Neuronal stem cell (in vitro differentiated cells): ENCODE measurements at regions not wholly inside any gene's neighbourhood (a gene's known extent, or its start where the extent isn't known, plus 50 kb on each side); places are given as distances from the start of the nearest gene placed in this dataset.
A peak's percentile ranks its signal among the peaks of the same experiment; 100 is the strongest.

ENCODE experiments used
- DNase-seq: peaks from one replicate; pipeline ENCODE4 v3.0.0-alpha.2; 2013; ENCODE audit warnings: low spot score
- H2AFZ ChIP-seq: one replicate; pipeline ENCODE4 v1.6.1; 2013; ENCODE audit warnings: mild to moderate bottlenecking, low read length, inconsistent platforms
- H2AK5ac ChIP-seq: 2 replicates; pipeline ENCODE4 v1.6.1; 2013; ENCODE audit warnings: low read depth, mild to moderate bottlenecking, inconsistent platforms, low read length, moderate library complexity, mixed read lengths
- H2BK120ac ChIP-seq: 2 replicates; pipeline ENCODE4 v1.6.1; 2013; ENCODE audit warnings: low read depth, mild to moderate bottlenecking, inconsistent platforms, low read length, moderate library complexity, mixed read lengths
- H2BK12ac ChIP-seq: one replicate; pipeline ENCODE4 v1.6.1; 2013; ENCODE audit warnings: low read length, inconsistent platforms
- H2BK15ac ChIP-seq: 2 replicates; pipeline ENCODE4 v1.6.1; 2013; ENCODE audit warnings: mild to moderate bottlenecking, low read length, inconsistent platforms, mixed read lengths
- H2BK5ac ChIP-seq: one replicate; pipeline ENCODE4 v1.6.1; 2013; ENCODE audit warnings: inconsistent platforms, mild to moderate bottlenecking, low read length, moderate library complexity
- H3K14ac ChIP-seq: one replicate; pipeline ENCODE4 v1.6.1; 2013; ENCODE audit warnings: low read length, inconsistent platforms
- H3K18ac ChIP-seq: 2 replicates; pipeline ENCODE4 v1.6.1; 2013; ENCODE audit warnings: low read length, inconsistent platforms
- H3K23ac ChIP-seq: 2 replicates; pipeline ENCODE4 v1.6.1; 2013; ENCODE audit warnings: low read depth, mild to moderate bottlenecking, mixed read lengths, low read length, inconsistent platforms; ENCODE audit not compliant: poor library complexity
- H3K27ac ChIP-seq: replicated peaks from 3 replicates; pipeline ENCODE4 v1.5.1; 2013; ENCODE audit warnings: low read length, inconsistent platforms
- H3K27me3 ChIP-seq, 3 experiments: 2 replicates each; pipeline ENCODE4 v1.6.1; 2013; ENCODE audit warnings: low read length in 3 of 3, mild to moderate bottlenecking in 2 of 3, inconsistent platforms in 1 of 3, low read depth in 1 of 3, mixed read lengths in 1 of 3, moderate library complexity in 1 of 3; ENCODE audit not compliant: control insufficient read depth in 3 of 3, insufficient read depth in 3 of 3
- H3K36me3 ChIP-seq, 2 donors: replicated peaks in 1 of 2; 2 replicates each; pipeline ENCODE4 v1.6.1; 2013; ENCODE audit warnings: low read length in 2 of 2; ENCODE audit not compliant: control insufficient read depth in 2 of 2, insufficient read depth in 2 of 2
- H3K4ac ChIP-seq: 2 replicates; pipeline ENCODE4 v1.6.1; 2013; ENCODE audit warnings: inconsistent platforms, mild to moderate bottlenecking, low read length, moderate library complexity
- H3K4me1 ChIP-seq, 2 donors: 1 replicate in 1 of 2; 2 replicates in 1 of 2; pipeline ENCODE4 v1.6.1; 2013; ENCODE audit warnings: low read length in 2 of 2, low read depth in 1 of 2; ENCODE audit not compliant: control insufficient read depth in 2 of 2, insufficient read depth in 1 of 2
- H3K4me2 ChIP-seq: one replicate; pipeline ENCODE4 v1.6.1; 2013; ENCODE audit warnings: mild to moderate bottlenecking, low read length, inconsistent platforms; ENCODE audit not compliant: insufficient read depth, poor library complexity, severe bottlenecking
- H3K4me3 ChIP-seq, 2 donors: 2 replicates each; pipeline ENCODE4 v1.5.1; 2013; ENCODE audit warnings: low read length in 2 of 2, mild to moderate bottlenecking in 2 of 2, inconsistent platforms in 1 of 2, moderate library complexity in 1 of 2
- H3K79me1 ChIP-seq: one replicate; pipeline ENCODE4 v1.6.1; 2013; ENCODE audit warnings: low read depth, mild to moderate bottlenecking, inconsistent platforms, low read length, moderate library complexity
- H3K9ac ChIP-seq: one replicate; pipeline ENCODE4 v1.6.1; 2013; ENCODE audit warnings: mild to moderate bottlenecking, low read depth, low read length, inconsistent platforms; ENCODE audit not compliant: poor library complexity
- H3K9me3 ChIP-seq, 2 donors: replicated peaks in 1 of 2; 2 replicates each; pipeline versions ENCODE3 to v1.6.1; 2013; ENCODE audit warnings: low read length in 2 of 2, mild to moderate bottlenecking in 2 of 2, inconsistent platforms in 1 of 2, low read depth in 1 of 2, mixed read lengths in 1 of 2, moderate library complexity in 1 of 2; ENCODE audit not compliant: control insufficient read depth in 2 of 2, insufficient read depth in 1 of 2
- H4K8ac ChIP-seq: one replicate; pipeline ENCODE4 v1.6.1; 2013; ENCODE audit warnings: low read depth, mild to moderate bottlenecking, inconsistent platforms, low read length, moderate library complexity
- H4K91ac ChIP-seq: one replicate; pipeline ENCODE4 v1.6.1; 2013; ENCODE audit warnings: low read length, low read depth, mild to moderate bottlenecking, inconsistent platforms; ENCODE audit not compliant: poor library complexity
- WGBS, 2 donors: extraction: QIAGEN DNeasy Blood & Tissue Kit; methylation state at CpG; one replicate each; pipeline ENCODE4 v1.1.7; 2013; ENCODE audit warnings: missing lambda C conversion rate in 2 of 2, mixed read lengths in 1 of 2; ENCODE audit not compliant: insufficient read length in 2 of 2, insufficient replicate concordance in 1 of 2; ENCODE audit errors: extremely low coverage in 2 of 2; 5-methylcytosine and 5-hydroxymethylcytosine counted together

- Histone ChIP-seq H3K79me1 (no peaks in the 10 kb centered on the region), H2BK12ac (no peak overlapping the region), H2AK5ac (no peak overlapping the region), H2AFZ (no peak overlapping the region), H3K14ac (no peak overlapping the region), H3K36me3 (no peaks in the 10 kb centered on the region), H2BK15ac (no peak overlapping the region), H3K4me3 (no peak overlapping the region), H2BK5ac (no peak overlapping the region), H4K8ac (no peak overlapping the region), H4K91ac (no peak overlapping the region), H2BK120ac (no peak overlapping the region), H3K9ac (no peak overlapping the region), H3K18ac (no peak overlapping the region), H3K4me2 (no peak overlapping the region), H3K9me3 (peaks cover 5 to 18% of the 10 kb centered on the region in 2 donors), H3K4ac (no peak overlapping the region), H3K23ac (no peak overlapping the region), H3K27me3 (no peaks in the 10 kb centered on the region), H3K27ac (no peak overlapping the region), H3K4me1 (no peaks in the 10 kb centered on the region)
- no CpG with 5 or more reads among the region's 1 CpG for WGBS, 2 donors
- DNase-seq, result no peak
These were observed 415.2 kb upstream of the DAB1 start for GRCh38 chr1:57839067-57839466.

- WGBS, 2 donors, result no CpG with 5 or more reads among the region's 5 CpGs
- no peak overlapping the region for H2BK12ac ChIP-seq
- no peaks in the 10 kb centered on the region for H3K27me3 ChIP-seq
- H4K91ac ChIP-seq, result no peak overlapping the region
- no peak overlapping the region for H2AFZ ChIP-seq
- H3K79me1 ChIP-seq, result no peaks in the 10 kb centered on the region
- H3K4ac ChIP-seq, result no peak overlapping the region
- H3K36me3 ChIP-seq, result no peaks in the 10 kb centered on the region
- no peak overlapping the region for H4K8ac ChIP-seq
- no peak overlapping the region for H2AK5ac ChIP-seq
- peaks cover 4 to 21% of the 10 kb centered on the region in 2 donors for H3K4me1 ChIP-seq
- H3K14ac ChIP-seq, result no peak overlapping the region
- peaks cover 2 to 3% of the 10 kb centered on the region in 2 donors for H3K9me3 ChIP-seq
- H2BK15ac ChIP-seq, result no peak overlapping the region
- H3K23ac ChIP-seq, result no peak overlapping the region
- no peak overlapping the region for H2BK120ac ChIP-seq
- H3K9ac ChIP-seq, result no peak overlapping the region
- no peak for DNase-seq
- H3K4me2 ChIP-seq, result no peak overlapping the region
- H2BK5ac ChIP-seq, result no peak overlapping the region
- H3K4me3 ChIP-seq, result no peak overlapping the region
- H3K27ac ChIP-seq, result no peak overlapping the region
- no peak overlapping the region for H3K18ac ChIP-seq
These were observed 411.8 kb upstream of the DAB1 start for GRCh38 chr1:57835620-57836019.

- Histone ChIP-seq H3K4me2 (no peak overlapping the region), H3K4me1 (peaks cover 4 to 21% of the 10 kb centered on the region in 2 donors), H3K36me3 (no peaks in the 10 kb centered on the region), H3K9me3 (peaks cover 0 to 3% of the 10 kb centered on the region in 2 donors), H3K79me1 (no peaks in the 10 kb centered on the region), H3K4me3 (no peak overlapping the region), H3K27me3 (no peaks in the 10 kb centered on the region), H2AFZ (no peak overlapping the region), H3K18ac (no peak overlapping the region), H2AK5ac (no peak overlapping the region), H2BK5ac (no peak overlapping the region), H2BK15ac (no peak overlapping the region), H2BK120ac (no peak overlapping the region), H4K91ac (no peak overlapping the region), H3K9ac (no peak overlapping the region), H3K14ac (no peak overlapping the region), H2BK12ac (no peak overlapping the region), H3K23ac (no peak overlapping the region), H3K27ac (no peak overlapping the region), H4K8ac (no peak overlapping the region), H3K4ac (no peak overlapping the region)
- WGBS, 2 donors, result no CpG with 5 or more reads among the region's 2 CpGs
- no peak for DNase-seq
These were observed 409.4 kb upstream of the DAB1 start for GRCh38 chr1:57833296-57833695.

GRCh38 chr1:57832612-57833011 is 408.8 kb upstream of the DAB1 start:
- Histone ChIP-seq H3K36me3 (no peaks in the 10 kb centered on the region), H3K9ac (no peak overlapping the region), H4K91ac (no peak overlapping the region), H3K14ac (no peak overlapping the region), H3K9me3 (peaks cover 0 to 3% of the 10 kb centered on the region in 2 donors), H2BK120ac (no peak overlapping the region), H3K4me2 (no peak overlapping the region), H3K18ac (no peak overlapping the region), H4K8ac (no peak overlapping the region), H2AK5ac (no peak overlapping the region), H3K27me3 (no peaks in the 10 kb centered on the region), H3K4me3 (no peak overlapping the region), H3K27ac (peak overlapping the region; percentile 16), H2BK12ac (no peak overlapping the region), H3K4ac (no peak overlapping the region), H3K4me1 (peaks cover 4 to 21% of the 10 kb centered on the region in 2 donors), H2BK15ac (no peak overlapping the region), H2BK5ac (no peak overlapping the region), H2AFZ (peak overlapping the region; percentile 1), H3K79me1 (no peaks in the 10 kb centered on the region), H3K23ac (no peak overlapping the region)
- peak; percentile 37 for DNase-seq
